Keratinocyte (primary cell): ENCODE measurements at regions not wholly inside any gene's neighbourhood (a gene's known extent, or its start where the extent isn't known, plus 50 kb on each side); places are given as distances from the start of the nearest gene placed in this dataset.

Experiments
- DNase-seq: peaks from one replicate; pipeline ENCODE4 v3.0.0-alpha.2; 2011; ENCODE audit warnings: low read depth, missing footprints, low spot score
- FAIRE-seq: peaks from 2 replicates; lab custom pipeline; 2011; peaks lifted over from hg19 to GRCh38; lab: Jason Lieb, UNC
- H2AFZ ChIP-seq: 2 replicates; pipeline ENCODE4 v1.6.0; 2012; ENCODE audit warnings: low read length, control low read depth, inconsistent platforms; ENCODE audit not compliant: control insufficient read depth
- H3K27ac ChIP-seq: 2 replicates; pipeline ENCODE4 v1.5.1; 2011; ENCODE audit warnings: low read length; ENCODE audit not compliant: control insufficient read depth, insufficient read depth
- H3K27me3 ChIP-seq: 3 replicates; pipeline ENCODE4 v1.6.0; 2011; ENCODE audit warnings: low read length; ENCODE audit not compliant: control insufficient read depth, insufficient read depth; ENCODE audit errors: extremely low read depth
- H3K36me3 ChIP-seq, 2 experiments: 2 replicates in 1 of 2; 3 replicates in 1 of 2; pipeline ENCODE4 v1.5.1; 2011; ENCODE audit warnings: low read length in 2 of 2, mild to moderate bottlenecking in 1 of 2; ENCODE audit not compliant: control insufficient read depth in 2 of 2, insufficient read depth in 2 of 2; ENCODE audit errors: extremely low read depth in 1 of 2
- H3K4me1 ChIP-seq: 3 replicates; pipeline ENCODE4 v1.5.1; 2011; ENCODE audit warnings: low read length; ENCODE audit not compliant: control insufficient read depth, insufficient read depth; ENCODE audit errors: extremely low read depth
- H3K4me2 ChIP-seq: 3 replicates; pipeline ENCODE4 v1.6.0; 2011; ENCODE audit warnings: low read depth, low read length; ENCODE audit not compliant: control insufficient read depth, insufficient read depth; ENCODE audit errors: extremely low read depth
- H3K4me3 ChIP-seq, 3 experiments: fragments of 200-600 bp in 1 of 3; sonication (generic) in 1 of 3; 2 replicates in 2 of 3; 3 replicates in 1 of 3; pipeline ENCODE4 v1.5.1; 2011 to 2016; ENCODE audit warnings: low read length in 3 of 3, mild to moderate bottlenecking in 3 of 3, control low read depth in 2 of 3, inconsistent platforms in 1 of 3, low read depth in 1 of 3, mixed read lengths in 1 of 3, mixed run types in 1 of 3, moderate library complexity in 1 of 3; ENCODE audit not compliant: control insufficient read depth in 2 of 3, insufficient read depth in 2 of 3; ENCODE audit errors: extremely low read depth in 1 of 3
- H3K79me2 ChIP-seq: 2 replicates; pipeline ENCODE4 v1.6.0; 2012; ENCODE audit warnings: low read length; ENCODE audit not compliant: control insufficient read depth, insufficient read depth
- H3K9ac ChIP-seq: 3 replicates; pipeline ENCODE4 v1.6.0; 2011; ENCODE audit warnings: low read length; ENCODE audit not compliant: control insufficient read depth, insufficient read depth; ENCODE audit errors: extremely low read depth
- H3K9me1 ChIP-seq: 3 replicates; pipeline ENCODE4 v1.6.0; 2011; ENCODE audit warnings: low read length; ENCODE audit not compliant: control insufficient read depth, insufficient read depth; ENCODE audit errors: extremely low read depth
- H3K9me3 ChIP-seq: 2 replicates; pipeline ENCODE4 v1.5.1; 2012; ENCODE audit warnings: low read depth, low read length; ENCODE audit not compliant: control insufficient read depth
- H4K20me1 ChIP-seq: 3 replicates; pipeline ENCODE4 v1.6.0; 2011; ENCODE audit warnings: low read length; ENCODE audit not compliant: control insufficient read depth, insufficient read depth; ENCODE audit errors: extremely low read depth
- CTCF ChIP-seq, 3 experiments: IDR thresholded peaks in 1 of 3; conservative IDR thresholded peaks in 1 of 3; optimal IDR thresholded peaks in 1 of 3; 2 replicates in 2 of 3; 3 replicates in 1 of 3; pipeline versions ENCODE3 to v1.5.1; 2011; ENCODE audit warnings: low read length in 3 of 3, mild to moderate bottlenecking in 3 of 3, moderate library complexity in 2 of 3, control low read depth in 1 of 3, inconsistent platforms in 1 of 3; ENCODE audit not compliant: insufficient read depth in 2 of 3; ENCODE audit errors: extremely low read depth in 1 of 3
- EZH2 ChIP-seq: IDR thresholded peaks from one replicate; pipeline ENCODE4 v1.6.1; 2012; ENCODE audit warnings: inconsistent platforms, mild to moderate bottlenecking, low read length, moderate library complexity
- dilution Hi-C: fragments of 300-500 bp; cut with MboI; formaldehyde crosslinking; loops from one replicate; pipeline ENCODE4 v1.7.0; 2020; ENCODE audit warnings: low sequenced_read_pairs; ENCODE audit not compliant: extremely low pct_ligation_motif_present

DNA sequence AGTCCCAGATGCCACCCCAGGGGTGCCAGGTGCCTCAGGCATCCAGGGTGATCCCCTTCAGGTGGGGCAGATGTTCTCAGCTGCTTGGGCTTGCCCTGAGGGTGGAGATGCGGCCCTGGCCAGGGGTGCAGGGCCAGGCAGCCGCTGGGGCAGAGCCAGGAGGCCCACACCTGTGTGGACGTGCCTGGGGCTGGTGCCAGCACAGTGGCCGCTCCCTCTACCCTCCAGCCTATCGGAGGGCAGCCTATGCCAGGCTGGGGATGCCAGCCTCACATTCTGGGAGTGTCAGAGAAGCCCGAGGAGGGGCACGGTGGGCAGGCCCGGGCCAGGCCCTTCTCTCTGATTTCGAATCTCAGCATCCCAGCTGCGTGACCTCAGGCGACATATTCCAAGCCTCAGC is 96.5 kb upstream of the WNT4 start:
- Histone ChIP-seq H3K36me3 (no peaks in the 10 kb centered on the region), H2AFZ (no peak overlapping the region), H3K27me3 (peaks cover 38% of the 10 kb centered on the region), H3K79me2 (no peaks in the 10 kb centered on the region), H3K4me2 (no peak overlapping the region), H3K4me1 (peaks cover 16% of the 10 kb centered on the region), H3K9me1 (no peaks in the 10 kb centered on the region), H3K27ac (no peak overlapping the region), H3K9me3 (no peaks in the 10 kb centered on the region), H4K20me1 (no peaks in the 10 kb centered on the region), H3K9ac (no peak overlapping the region), H3K4me3 (no peak overlapping the region)
- TF ChIP-seq CTCF (optimal IDR thresholded peaks at IDR 0.05 in 1 of 3, IDR thresholded peaks at IDR 0.05 in 1 of 3, conservative IDR thresholded peaks at IDR 0.05 in 1 of 3; ENCODE audit: extremely low read depth in 1 of 3, insufficient read depth in 2 of 3, low read length in 3 of 3) (no peak), EZH2 (no peak)
- no peak for DNase-seq
- FAIRE-seq, result no peak
- dilution Hi-C loops, result no loop called here

GRCh38 chr1:22241250-22241649 is 98.4 kb upstream of the WNT4 start:
- FAIRE-seq (no peak), DNase-seq (no peak)
- Histone ChIP-seq H3K9ac (no peak overlapping the region), H3K9me1 (no peaks in the 10 kb centered on the region), H3K9me3 (no peaks in the 10 kb centered on the region), H2AFZ (no peak overlapping the region), H3K27me3 (peaks cover 33% of the 10 kb centered on the region), H3K27ac (no peak overlapping the region), H4K20me1 (no peaks in the 10 kb centered on the region), H3K4me1 (peaks cover 14% of the 10 kb centered on the region), H3K79me2 (no peaks in the 10 kb centered on the region), H3K36me3 (no peaks in the 10 kb centered on the region), H3K4me3 (no peak overlapping the region), H3K4me2 (no peak overlapping the region)
- TF ChIP-seq EZH2 (no peak), CTCF (optimal IDR thresholded peaks at IDR 0.05 in 1 of 3, IDR thresholded peaks at IDR 0.05 in 1 of 3, conservative IDR thresholded peaks at IDR 0.05 in 1 of 3; ENCODE audit: extremely low read depth in 1 of 3, insufficient read depth in 2 of 3, low read length in 3 of 3) (no peak)
- dilution Hi-C loops, result no loop called here
